HG03025 (cell line): ENCODE measurements at regions not wholly inside any gene's neighbourhood (a gene's known extent, or its start where the extent isn't known, plus 50 kb on each side); places are given as distances from the start of the nearest gene placed in this dataset.
"Not testable (repeated sequence)": the region's sequence is repeated elsewhere in the genome, so short reads cannot be mapped to it uniquely, and the experiment has no call there.

Source experiments
- ATAC-seq: cut with Tn5 transposase; IDR thresholded peaks from one replicate; pipeline ENCODE4 v1.9.1; 2021; ENCODE audit warnings: mild to moderate bottlenecking, moderate library complexity; ENCODE audit not compliant: unreplicated experiment, low FRiP score

- ATAC-seq: no peak
These were observed 102.4 kb upstream of the DLGAP1 start for GRCh38 chr18:4557502-4557901.

- ATAC-seq: no peak
These were observed 95.9 kb upstream of the DLGAP1 start for GRCh38 chr18:4551001-4551360.

GRCh38 chr18:4549164-4549872, 94.2 kb upstream of the DLGAP1 start:
- no peak for ATAC-seq

GRCh38 chr18:4547126-4547525, 92.0 kb upstream of the DLGAP1 start:
- ATAC-seq: no peak

- no peak for ATAC-seq
These were observed 89.0 kb upstream of the DLGAP1 start for GRCh38 chr18:4544142-4544541.

- no peak for ATAC-seq
These were observed 88.6 kb upstream of the DLGAP1 start for GRCh38 chr18:4543711-4544110.

- no peak for ATAC-seq
These were observed 86.5 kb upstream of the DLGAP1 start for GRCh38 chr18:4541588-4541987.

- ATAC-seq: no peak
These were observed 81.3 kb upstream of the DLGAP1 start for GRCh38 chr18:4536447-4536846.

GRCh38 chr18:4528405-4528804, 73.3 kb upstream of the DLGAP1 start:
- no peak for ATAC-seq

- not testable (repeated sequence) for ATAC-seq
These were observed 72.7 kb upstream of the DLGAP1 start for GRCh38 chr18:4527826-4528225.

GRCh38 chr18:4524096-4524495, 69.0 kb upstream of the DLGAP1 start:
- no peak for ATAC-seq

- ATAC-seq: no peak
These were observed 56.1 kb upstream of the DLGAP1 start for GRCh38 chr18:4511166-4511565.

- ATAC-seq: no peak
These were observed 55.6 kb upstream of the DLGAP1 start for GRCh38 chr18:4510711-4511110.

GRCh38 chr18:4510160-4510559, 55.1 kb upstream of the DLGAP1 start:
- no peak for ATAC-seq
